ENCODE measurements at regions not wholly inside any gene's neighbourhood (a gene's known extent, or its start where the extent isn't known, plus 50 kb on each side); places are given as distances from the start of the nearest gene placed in this dataset.
"Not testable (repeated sequence)": the region's sequence is repeated elsewhere in the genome, so short reads cannot be mapped to it uniquely, and the experiment has no call there.

DNA sequence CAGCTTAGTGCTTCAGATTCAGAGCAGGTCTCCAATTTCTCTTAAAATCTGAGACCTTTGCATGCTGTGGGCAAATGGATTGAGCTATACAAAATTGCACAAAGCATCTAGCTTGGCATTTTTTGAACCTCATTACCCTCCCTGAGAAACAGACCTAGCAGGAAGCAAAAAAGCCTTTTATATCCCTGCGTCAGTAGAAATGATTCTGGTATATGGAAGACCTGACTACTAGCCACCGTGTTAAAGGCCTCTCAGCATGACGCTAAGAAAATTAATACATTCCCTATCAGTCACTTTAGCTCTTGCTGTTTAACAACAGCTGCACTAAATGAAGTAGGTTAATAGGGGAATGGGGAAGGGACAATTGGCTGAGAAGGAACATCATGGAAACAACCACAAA lies 110.7 kb upstream of the SMLR1 start:
- TF ChIP-seq ZNF274 (IDR thresholded peaks at IDR 0.05; ENCODE audit: low read depth, low read length): no peak

DNA sequence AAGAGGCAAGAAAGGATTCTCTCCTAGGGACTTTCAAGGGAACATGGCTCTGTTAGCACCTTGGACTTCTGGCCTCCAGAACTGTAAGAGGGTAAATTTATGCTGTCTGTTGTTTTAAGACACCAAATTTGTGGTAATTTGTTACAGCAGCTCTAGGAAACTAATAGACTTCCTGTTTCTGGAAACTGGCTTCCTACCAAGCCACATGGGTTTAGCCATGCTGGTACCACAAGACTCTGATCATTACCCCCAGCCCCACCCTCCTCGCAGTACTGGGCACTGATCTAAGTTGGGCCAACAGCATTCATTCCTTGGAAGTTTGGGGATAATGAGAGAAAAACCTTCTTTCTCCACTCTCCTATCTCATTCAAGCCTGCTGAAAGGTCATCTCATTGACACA lies 109.5 kb upstream of the SMLR1 start:
- no peak for TF ChIP-seq ZNF274 (IDR thresholded peaks at IDR 0.05; ENCODE audit: low read depth, low read length)
- no peak overlapping the region for H3K4me3 ChIP-seq (ENCODE audit: low read length)

More for the DNA sequence above, 110.7 kb upstream of the SMLR1 start:
- H3K4me3 ChIP-seq (ENCODE audit: low read length): no peak overlapping the region

DNA sequence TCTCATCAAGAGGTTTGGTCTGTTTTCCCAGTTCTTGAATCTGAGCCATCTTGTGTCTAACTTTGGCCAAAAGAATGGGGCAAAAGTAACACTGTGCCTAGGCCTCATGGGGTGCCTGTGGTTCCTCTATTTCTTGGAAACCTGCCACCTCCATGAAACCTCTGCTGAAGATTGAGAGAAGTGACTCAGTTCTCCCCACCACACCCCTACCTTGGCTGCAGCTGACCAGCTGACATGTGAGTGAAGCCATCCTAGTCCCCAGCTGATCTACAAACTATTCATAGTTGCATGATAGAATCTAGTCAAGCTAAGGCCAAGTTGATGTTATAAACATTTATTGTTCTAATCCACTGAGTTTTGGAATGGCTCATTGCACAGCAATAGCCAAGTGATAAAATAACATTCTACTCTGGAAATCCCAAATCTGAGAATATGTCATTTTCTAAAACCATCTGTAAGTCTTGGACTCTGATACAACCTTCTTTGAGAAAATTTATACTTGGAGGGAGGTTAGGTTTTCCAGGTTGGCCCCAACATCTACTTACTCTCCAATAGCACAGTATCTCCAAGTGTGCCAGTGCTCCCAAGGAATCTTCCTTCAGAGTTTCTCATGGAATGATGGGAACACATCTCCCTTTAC lies 107.0 kb upstream of the SMLR1 start:
- TF ChIP-seq ZNF274 (IDR thresholded peaks at IDR 0.05; ENCODE audit: low read depth, low read length): no peak
- H3K4me3 ChIP-seq (ENCODE audit: low read length): no peak overlapping the region

DNA sequence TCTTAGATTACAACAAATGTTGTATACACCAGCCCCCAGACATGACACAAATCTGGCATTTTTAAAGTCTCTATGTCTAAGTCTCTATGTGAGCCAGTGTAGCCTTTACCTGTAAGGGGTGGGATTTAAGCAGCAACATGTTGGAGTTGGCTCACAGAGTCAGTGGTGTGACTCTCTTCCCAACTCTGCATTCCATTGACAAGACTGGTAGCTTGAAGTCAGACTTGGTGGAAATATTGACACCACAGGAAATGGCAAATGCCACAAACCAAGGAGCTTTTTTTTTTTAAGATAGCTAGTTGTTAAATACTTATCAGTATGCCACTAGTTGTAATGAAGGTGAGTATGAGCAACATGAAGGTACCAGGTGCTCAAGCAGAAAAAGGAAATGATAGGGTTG lies 103.1 kb upstream of the SMLR1 start:
- TF ChIP-seq ZNF274 (IDR thresholded peaks at IDR 0.05; ENCODE audit: low read depth, low read length): no peak
- no peak overlapping the region for H3K4me3 ChIP-seq (ENCODE audit: low read length)

DNA sequence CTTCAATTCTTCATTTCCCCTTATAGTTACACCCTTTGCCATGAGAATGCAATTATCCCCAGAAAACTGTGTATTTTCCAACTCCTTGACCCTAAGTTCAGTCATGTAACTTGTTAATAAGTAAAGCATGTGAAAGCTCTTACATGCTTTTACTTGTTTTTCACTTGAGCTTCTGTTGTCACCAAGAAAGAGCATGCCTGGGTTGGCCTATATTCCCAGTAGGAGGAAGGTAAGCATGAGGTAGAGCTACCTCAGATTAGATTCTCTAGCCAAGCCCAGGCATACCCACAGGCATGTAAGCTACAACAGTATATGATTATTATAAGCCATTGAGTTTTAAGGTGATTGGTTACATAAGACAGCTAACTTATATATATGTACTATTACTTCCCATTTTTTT lies 101.7 kb upstream of the SMLR1 start:
- TF ChIP-seq ZNF274 (IDR thresholded peaks at IDR 0.05; ENCODE audit: low read depth, low read length): no peak
- H3K4me3 ChIP-seq (ENCODE audit: low read length): no peak overlapping the region

DNA sequence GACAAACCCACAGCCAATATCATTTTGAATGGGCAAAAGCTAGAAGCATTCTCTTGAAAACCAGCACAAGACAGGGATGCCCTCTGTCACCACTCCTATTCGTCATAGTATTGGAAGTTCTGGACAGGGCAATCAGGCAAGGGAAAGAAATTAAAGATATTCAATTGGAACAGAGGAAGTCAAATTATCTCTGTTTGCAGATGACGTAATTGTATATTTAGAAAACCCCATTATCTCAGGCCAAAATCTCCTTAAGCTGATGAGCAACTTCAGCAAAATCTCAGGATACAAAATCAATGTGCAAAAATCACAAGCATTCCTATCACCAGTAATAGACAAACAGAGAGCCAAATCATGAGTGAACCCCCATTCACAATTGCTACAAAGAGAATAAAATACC lies 99.1 kb upstream of the SMLR1 start:
- H3K4me3 ChIP-seq (ENCODE audit: low read length): not testable (repeated sequence)

DNA sequence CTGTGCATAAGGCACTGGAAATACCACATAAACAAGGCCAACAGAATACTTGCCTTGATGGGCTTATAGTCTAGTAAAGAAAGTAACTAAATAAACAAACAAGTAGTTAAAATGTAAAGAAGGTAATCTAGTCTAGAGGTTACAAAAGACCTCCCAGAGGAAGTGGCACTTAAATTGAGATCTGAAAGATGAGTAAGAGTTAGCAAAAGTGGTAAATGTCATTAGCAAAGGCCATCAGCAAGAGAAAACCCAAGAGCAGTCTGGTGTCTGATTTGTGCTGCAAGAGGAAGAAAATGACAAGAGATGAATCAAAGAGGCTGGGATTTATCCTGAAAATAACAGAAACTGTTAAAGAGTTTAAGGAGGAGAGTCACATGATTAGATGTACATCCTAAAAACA lies 96.6 kb upstream of the SMLR1 start:
- no peak for TF ChIP-seq ZNF274 (IDR thresholded peaks at IDR 0.05; ENCODE audit: low read depth, low read length)
- no peak overlapping the region for H3K4me3 ChIP-seq (ENCODE audit: low read length)

DNA sequence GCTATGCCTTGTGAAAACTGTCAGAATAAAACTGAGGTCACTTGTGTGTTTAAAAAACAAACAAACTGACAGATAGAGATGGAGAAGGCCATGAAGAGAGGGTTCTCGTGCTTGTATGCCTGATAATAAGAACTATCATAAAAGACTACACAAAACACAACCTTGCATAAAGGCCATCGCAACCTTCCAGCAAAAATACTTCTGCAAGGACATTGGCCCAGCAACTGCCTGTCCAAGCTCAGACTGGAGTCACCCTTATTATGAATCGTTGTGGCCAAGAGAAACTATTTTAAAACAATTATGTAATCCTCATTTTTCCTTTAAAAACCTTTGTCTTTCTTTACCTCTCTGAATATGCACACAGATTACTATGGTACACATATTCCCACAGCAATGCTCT lies 93.0 kb upstream of the SMLR1 start:
- H3K4me3 ChIP-seq (ENCODE audit: low read length): no peak overlapping the region
- TF ChIP-seq ZNF274 (IDR thresholded peaks at IDR 0.05; ENCODE audit: low read depth, low read length): no peak

DNA sequence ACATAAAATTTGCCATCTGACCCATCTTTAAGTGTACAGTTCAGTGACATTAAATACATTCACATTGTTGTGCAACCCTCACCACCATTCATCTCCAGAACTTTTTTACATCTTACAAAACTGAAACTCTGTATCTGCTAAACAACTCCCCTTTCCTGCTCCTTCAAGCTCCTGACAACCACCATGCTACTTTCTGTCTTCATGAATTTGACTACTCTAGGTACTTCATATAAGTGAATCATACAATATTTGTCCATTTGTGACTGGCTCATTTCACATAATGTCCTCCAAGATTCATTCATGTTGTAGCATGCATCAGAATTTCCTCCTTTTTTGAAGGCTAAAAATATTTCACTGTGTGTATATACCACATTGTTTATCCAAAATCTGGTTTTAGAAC lies 86.9 kb upstream of the SMLR1 start:
- H3K4me3 ChIP-seq (ENCODE audit: low read length): no peak overlapping the region
- TF ChIP-seq ZNF274 (IDR thresholded peaks at IDR 0.05; ENCODE audit: low read depth, low read length): no peak

DNA sequence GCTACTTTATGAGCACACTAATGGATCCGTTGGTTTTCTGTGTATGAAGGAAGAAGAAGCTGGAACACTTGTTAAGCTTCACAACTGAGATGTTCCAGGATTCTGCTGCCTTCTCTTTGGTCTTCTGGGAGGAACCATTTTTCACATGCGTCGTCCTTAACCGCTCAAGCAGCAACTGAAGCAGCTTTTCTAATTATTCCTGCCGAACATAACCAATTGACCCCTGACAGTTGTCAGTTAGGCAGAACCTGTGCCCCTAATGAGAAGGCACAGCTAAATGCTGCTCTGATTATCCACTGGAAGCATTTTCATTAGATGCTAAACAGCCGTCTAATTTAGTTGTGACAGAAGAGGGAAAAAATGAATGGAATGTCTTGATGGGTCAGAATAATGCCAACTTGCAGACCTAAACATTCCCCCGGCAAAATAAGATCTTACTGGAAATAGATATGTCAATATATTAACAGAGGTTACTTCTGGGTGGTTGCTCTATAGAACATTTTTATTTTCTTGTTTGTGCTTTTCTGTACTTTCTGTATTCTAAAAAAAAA lies 85.0 kb upstream of the SMLR1 start:
- no peak overlapping the region for H3K4me3 ChIP-seq (ENCODE audit: low read length)
- TF ChIP-seq ZNF274 (IDR thresholded peaks at IDR 0.05; ENCODE audit: low read depth, low read length): no peak

DNA sequence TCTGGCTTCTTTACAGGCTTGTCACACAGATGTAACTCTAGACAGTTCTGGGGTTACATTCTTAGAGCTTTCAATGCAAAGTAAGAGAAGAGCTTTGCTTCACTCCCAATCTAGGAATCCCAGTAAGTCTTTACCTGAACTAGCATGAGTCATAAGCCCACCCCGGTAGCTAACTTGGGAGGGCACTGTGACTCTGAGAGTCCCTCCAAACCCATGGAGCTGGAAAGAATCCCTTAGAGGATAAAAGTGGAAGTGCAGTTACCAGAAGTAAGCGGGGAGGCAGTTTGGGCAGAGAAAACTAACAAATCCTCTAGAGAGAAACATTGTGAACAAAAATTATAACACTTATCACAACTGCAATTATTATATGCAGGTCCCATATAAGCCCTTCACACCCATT lies 84.0 kb upstream of the SMLR1 start:
- no peak for TF ChIP-seq ZNF274 (IDR thresholded peaks at IDR 0.05; ENCODE audit: low read depth, low read length)
- no peak overlapping the region for H3K4me3 ChIP-seq (ENCODE audit: low read length)

DNA sequence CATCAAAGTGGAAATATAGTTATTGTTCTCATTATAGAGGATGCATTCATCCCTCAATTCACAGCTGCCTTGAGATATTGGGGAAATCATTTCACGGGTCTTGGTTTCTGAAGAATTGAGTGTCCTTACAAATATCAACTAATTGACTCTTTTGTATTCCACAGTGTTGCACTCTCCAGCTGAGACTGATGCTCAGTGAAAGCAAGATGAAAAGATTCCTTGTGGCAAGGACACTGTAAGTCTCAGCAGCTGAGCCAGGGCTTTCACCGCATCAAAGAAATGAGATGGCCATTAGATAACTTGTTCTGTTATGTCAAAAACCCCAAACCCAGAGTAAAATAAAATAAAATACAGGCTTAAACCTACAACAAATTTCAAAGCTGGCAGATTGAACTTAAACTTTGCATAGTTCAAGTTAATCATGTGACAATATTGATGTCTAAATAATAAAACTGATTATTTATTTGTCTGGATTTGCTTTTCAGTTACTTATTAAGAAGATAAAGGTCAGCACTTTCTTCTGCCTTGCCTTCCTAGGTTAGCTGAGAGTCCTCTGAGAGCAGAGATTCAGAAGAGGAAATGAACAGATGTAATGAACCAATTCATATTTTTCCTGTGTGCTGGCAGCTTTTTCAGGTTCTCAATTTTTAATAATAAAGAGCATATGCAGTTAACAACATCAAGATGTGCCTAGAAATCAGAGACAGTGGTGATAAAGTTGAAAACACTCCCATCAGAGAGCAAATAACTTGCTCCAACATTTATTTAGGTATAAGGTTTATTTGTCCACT lies 82.4 kb upstream of the SMLR1 start:
- TF ChIP-seq ZNF274 (IDR thresholded peaks at IDR 0.05; ENCODE audit: low read depth, low read length): no peak
- no peak overlapping the region for H3K4me3 ChIP-seq (ENCODE audit: low read length)

DNA sequence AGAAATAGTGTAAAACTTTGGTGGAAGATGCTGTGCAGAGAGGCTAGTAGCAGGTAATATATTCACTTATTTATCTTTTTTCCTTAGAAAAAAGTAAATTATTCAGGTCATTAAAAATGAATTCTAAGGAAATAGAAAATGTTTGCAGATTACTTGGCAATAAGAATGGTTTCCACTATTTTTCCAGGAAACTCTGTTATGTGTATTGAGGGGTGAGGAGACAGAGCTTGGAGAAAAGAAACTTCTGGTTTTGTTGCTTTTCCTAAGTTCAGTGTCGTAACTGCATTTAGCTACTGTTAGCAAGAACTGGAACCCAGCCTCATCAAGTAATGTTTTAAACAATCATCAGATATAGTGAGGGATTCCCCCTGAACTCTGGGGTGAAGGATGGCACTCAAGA lies 79.2 kb upstream of the SMLR1 start:
- no peak for TF ChIP-seq ZNF274 (IDR thresholded peaks at IDR 0.05; ENCODE audit: low read depth, low read length)
- no peak overlapping the region for H3K4me3 ChIP-seq (ENCODE audit: low read length)

DNA sequence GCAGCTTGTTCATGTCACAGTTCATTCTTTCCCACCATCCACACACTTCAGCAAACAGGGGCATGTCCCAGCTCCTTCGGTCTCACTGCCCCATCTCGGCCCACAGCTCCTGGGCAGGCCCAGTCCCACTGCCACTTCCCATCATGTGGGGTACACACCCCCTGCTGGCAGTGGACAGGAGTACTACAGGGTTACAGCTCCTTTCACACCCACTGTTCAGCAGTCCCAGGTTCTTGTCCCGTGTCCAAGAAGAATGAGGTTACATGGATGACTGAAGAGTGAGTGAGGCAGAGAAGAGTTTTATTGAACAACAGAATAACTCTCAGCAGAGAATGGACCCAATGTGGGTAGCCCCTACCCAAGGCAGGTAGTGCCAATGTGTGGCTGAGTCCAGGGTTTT lies 77.8 kb upstream of the SMLR1 start:
- TF ChIP-seq ZNF274 (IDR thresholded peaks at IDR 0.05; ENCODE audit: low read depth, low read length): no peak
- H3K4me3 ChIP-seq (ENCODE audit: low read length): no peak overlapping the region

DNA sequence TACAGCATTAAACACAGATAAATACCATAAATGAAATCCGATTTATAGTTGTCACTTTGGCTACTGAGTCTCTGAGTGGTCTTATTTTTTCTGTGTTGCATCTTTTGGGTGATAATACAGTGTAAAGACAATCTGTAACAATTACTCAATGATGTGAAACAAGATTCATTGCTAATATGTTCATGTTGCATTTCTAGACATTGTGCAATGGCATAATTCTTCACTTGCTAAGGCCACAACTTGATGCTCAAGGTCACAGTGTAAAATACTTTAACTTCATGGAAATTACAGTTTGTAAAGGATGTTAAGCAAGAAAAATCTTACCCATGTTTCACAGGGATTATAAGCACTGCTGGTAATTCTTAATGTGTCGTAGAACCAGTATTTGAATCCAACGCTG lies 74.9 kb upstream of the SMLR1 start:
- no peak overlapping the region for H3K4me3 ChIP-seq (ENCODE audit: low read length)
- no peak for TF ChIP-seq ZNF274 (IDR thresholded peaks at IDR 0.05; ENCODE audit: low read depth, low read length)

Data from GM08714 (cell line).